SH-SY5Y (cell line): ENCODE measurements at regions not wholly inside any gene's neighbourhood (a gene's known extent, or its start where the extent isn't known, plus 50 kb on each side); places are given as distances from the start of the nearest gene placed in this dataset.

Experiments
- GATA2 ChIP-seq: IDR thresholded peaks from 2 replicates; pipeline ENCODE4 v1.6.1; 2011; ENCODE audit warnings: mild to moderate bottlenecking, low read depth, low read length
- GATA3 ChIP-seq: IDR thresholded peaks from 2 replicates; pipeline ENCODE4 v1.6.1; 2011; ENCODE audit warnings: low read depth, mild to moderate bottlenecking, low read length, moderate library complexity

DNA sequence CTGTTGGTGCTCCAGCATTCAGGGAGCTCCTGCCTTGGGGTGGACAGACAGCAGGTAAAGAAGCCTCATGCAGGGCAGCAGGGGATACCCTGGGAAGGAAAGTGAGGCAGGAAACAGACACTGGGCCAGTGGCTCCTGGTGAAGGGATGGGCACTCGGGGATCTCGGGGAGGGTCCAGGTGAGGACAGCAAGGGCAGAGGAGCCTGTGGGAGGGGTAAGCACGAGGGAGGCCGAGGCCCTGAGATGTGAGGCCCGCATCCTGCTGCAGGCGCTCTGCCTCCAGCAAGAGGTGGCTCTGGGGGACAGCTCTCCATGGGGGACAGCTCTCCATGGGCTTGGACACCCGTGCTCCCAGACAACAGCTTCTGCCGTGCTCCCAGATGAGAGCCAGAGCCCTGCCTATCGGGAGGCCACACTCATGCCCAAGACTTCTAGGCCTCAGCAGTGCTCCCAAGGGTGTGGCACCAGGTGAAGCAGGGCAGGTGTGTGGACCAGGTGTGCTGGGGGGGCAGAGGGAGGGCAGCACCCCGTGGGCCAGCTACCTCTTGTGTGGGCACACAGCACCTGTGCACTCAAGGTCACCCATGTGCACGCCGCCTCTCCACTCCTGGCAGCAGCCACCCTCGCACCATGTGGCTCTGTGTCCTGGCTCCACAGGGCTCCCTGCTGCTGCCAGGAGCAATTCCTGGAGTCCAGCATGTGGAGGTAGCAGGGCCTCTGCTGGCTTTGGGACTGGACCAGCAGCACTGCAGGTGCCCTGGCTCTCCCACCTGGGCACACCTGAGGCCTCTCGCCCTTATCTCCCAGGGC is 93.6 kb upstream of the INSIG1 start:
- TF ChIP-seq GATA2 (no peak), GATA3 (no peak)

DNA sequence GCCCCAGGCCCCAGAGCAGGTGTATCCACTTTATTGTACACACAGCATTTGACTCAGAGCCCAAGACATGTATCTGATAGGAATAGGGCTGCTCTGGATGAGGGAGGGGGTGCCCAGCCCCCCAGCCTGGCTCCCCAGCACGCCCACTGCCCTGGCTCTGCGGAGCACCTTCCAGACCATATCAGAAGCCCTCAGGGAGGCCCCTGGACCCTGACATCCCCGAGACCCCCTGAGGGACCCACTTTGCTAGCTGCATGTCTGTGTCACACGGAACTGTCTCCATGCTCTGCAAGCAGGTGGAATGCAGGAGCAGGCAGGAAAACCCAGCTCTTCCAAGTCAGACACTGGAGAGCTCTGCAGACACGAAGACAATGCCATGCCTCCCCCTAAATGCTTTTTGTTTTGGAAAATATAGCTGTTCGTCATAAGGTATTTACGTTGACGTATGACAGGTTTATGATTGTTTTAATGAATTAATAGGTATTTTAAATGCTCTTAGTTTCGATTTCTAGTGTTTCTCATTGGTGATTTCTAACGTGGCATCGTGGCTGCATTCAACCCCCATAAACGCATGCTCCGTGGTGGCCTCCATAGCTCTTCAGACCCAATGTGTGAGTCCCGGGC is 92.8 kb upstream of the INSIG1 start:
- TF ChIP-seq GATA3, result no peak
- TF ChIP-seq GATA2, result no peak

DNA sequence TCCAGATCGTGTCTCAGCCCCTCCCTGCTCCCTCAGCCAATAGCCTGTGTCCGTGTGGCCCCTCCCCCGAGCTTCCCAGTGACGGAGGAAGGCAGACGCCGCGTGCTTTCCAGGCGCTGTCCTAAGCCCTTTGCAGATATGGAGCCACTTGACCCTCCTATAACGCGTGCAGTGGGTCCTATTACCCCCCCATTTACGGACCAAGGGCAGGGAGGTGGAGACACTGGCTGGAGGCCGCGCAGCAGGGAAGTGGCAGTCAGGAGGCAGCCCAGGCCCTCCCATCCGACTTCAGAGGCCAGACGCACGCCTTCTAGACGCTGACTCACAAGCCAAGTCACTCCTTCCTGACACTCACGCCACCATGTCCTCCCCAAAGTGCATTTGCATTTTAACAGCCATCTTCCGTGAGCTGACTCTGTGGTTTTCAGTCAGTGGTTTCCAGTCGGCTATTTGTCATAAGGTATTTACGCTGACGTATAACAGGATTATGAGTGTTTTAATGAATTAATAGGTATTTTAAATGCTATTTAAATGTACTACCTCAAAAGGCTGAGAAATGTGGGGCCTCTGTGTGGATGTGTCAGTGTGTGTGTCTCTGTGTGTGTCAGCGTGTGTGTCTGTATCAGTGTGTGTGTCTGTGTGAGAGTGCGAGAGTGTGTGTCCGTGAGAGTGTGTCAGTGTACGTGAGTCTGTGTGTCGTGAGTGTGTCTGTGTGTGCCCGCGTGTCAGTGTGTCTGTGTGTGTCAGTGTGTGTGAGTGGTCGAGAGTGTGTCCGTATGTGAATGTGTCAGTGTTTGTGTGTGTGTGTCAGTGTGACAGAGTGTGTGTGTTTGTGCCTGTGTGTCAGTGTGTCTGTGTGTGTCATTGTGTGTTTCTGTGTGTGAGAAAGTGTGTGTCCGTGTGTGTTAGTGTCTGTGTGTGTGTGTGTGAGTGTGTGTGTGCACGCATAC is 92.0 kb upstream of the INSIG1 start:
- TF ChIP-seq GATA2, result no peak
- TF ChIP-seq GATA3, result no peak

DNA sequence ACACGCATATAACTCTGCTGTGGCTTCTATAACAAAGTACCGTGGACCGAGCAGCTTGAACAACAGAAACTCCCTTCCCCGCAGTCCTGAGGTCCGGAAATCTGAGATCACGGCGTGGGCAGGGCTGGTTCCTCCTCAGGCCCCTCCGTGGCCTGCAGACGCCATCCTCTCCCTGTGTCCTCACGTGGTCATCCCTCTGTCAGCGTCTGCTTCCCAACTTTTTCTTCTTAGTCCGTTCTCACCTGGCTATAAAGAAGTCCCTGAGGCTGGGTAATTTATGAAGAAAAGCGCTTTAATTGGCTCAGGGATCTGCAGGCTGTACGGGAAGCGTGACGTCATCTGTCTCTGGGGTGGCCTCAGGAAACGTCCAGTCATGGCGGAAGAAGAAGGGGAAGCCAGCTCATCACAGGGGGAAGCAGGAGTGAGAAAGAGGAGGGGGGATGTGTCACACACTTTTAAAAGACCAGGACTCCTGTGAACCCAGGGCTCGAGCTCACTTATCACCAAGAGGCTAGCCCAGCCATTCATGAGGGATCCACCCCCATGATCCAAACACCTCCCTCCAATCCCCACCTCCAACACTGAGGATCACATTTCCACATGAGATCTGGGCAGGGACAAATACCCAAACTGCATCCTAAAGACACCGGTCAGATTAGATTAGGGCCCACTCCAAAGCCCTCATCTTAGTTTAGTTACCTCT is 91.2 kb upstream of the INSIG1 start:
- no peak for TF ChIP-seq GATA3
- no peak for TF ChIP-seq GATA2

- TF ChIP-seq GATA2 (no peak), GATA3 (no peak)
These were observed 90.2 kb upstream of the INSIG1 start for GRCh38 chr7:155207326-155208002.

DNA sequence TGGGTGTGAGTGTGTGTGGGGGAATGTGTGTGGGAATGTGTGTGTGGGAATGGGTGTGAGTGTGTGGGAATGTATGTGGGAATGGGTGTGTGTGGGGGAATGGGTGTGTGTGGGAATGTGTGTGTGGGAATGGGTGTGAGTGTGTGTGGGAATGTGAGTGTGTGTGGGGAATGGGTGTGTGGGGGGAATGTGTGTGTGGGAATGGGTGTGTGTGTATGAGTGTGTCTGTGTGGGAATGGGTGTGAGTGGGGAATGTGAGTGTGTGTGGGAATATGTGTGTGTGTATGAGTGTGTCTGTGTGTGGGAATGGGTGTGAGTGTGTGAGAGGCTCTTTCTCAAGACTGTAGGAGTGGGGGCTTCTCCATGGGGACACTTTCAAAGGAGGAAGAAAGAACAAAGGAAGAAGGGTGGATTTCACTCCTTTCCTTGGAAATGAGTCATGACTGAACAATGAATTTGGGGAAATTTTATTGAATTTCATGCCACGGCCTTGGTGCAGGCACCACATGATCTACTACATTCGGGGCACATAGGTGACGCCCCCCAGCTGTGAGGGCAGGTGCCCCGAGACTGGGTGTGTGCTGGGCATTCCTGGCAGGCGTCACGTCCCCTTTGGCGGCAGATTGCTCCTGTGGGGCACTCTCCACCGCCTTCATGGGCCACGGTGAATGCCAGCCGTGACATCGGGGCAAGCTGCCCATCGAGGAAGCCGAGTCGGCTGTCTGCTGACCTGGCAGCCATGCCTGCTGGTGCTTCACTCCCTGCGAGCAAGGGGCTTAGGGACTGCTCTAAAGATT is 88.8 kb upstream of the INSIG1 start:
- no peak for TF ChIP-seq GATA3
- no peak for TF ChIP-seq GATA2

DNA sequence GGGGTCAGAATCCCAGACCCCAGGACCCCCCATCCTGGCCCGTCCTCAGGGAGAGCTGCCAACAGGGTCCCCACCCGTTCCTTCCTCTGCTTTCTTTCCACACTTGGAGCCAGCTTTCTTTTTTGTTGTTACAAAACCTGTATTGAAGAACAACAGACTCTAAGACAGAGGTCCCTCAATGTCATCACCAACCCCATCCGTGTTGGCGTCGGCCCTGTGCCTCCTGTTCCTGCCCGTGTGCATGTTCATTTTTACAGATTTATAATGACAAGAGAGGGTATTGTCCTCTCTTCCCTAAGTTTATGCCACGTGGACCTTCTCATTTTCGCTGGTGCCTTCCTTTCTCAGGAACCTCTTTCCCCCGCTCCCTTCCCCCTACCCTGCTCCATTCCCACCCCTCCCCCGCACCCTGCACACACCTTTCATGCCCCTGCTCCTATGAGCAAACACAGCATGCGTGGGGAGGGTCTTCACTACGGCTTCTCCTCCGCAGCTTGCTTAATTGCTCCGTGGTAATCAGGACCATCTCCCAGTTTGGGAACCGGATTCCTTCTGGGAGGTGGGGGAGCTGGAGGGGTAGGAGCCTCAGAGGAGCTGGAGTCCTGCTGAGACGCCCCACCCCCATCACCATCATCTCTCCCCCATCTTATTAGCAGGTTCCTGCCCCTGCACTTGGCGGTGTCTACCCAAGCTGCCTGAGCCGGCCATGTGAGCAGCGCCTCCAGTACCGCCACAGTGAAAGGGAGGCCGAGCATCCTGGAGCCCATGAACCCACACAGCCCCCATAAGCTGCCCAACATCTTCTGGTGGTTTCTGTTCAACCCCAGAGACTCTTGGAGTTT is 88.0 kb upstream of the INSIG1 start:
- no peak for TF ChIP-seq GATA2
- no peak for TF ChIP-seq GATA3

GRCh38 chr7:155210356-155210755 is 87.3 kb upstream of the INSIG1 start:
- TF ChIP-seq GATA2 (no peak), GATA3 (no peak)

DNA sequence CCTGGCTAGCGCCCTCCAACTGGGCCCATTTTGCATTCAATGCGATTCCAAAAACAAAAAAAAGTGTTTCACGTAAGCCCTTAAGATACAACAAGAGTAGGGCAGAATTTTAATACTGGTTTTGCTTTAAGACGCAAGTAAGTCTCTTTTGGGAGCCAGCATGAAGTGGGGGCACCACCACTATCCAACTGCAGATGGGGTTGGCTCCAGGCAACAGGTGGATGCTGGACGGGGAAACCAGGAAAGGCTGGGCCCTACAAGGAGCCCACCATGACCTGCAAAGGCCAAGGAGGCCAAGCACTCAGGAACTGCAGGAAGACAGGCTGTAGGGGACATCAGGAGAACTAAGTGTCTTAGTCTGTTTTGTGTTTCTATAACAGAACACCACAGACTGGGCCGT is 86.5 kb upstream of the INSIG1 start:
- no peak for TF ChIP-seq GATA3
- TF ChIP-seq GATA2, result no peak

DNA sequence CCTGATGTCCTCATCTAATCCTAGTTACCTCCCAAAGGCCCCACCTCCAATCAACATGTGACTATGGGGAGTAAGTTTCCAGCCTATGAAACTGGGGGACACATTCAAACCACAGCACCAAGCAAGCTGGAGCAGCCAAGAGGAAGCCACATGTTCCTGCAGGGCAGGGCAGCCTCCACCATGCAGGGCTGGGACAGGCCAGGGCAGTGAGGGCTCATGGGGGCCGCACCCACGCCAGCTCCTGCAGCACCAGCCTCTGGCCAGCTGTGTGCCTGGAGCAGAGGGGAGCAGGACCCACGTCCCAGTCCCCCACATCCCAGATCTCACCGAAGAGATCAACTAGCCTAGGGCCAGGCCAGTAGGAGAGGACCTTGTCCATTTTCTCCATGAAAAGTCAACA is 85.9 kb upstream of the INSIG1 start:
- TF ChIP-seq GATA2 (no peak), GATA3 (no peak)

DNA sequence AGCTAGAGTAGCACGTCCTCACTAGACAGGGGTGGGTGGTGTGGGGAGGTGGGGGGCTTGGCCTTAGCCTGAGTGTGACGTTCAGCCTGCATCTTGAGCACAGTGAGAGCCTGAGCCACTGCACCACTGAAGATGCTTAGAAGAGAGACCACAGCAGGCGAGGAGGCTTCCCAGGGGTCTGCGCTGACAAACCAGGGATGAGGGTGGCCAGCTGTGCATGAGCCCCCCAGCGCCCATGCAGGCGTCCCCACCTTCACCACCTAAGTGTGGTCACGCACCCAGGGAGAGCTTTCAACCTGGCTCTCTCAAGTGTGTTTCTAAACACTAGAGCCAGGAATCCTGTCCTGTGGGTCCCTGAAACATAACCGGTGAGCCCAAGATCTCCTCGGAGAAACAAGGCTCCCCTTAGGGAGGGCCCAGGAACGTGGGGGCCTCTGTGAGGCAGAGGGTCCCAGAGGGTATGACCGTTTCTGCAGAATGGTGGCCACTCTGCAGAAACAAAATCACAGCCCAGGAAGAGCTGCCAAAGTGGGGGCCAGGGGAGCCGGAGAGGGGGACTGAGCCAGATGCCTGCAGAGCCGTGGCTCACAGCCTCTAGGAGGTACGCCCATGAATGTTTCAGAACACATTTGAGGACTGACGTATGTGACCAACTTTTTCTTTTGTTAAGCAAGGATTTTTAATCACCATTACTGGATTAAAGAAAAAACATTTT is 85.2 kb upstream of the INSIG1 start:
- TF ChIP-seq GATA3, result no peak
- TF ChIP-seq GATA2, result no peak
